ENCODE measurements at regions not wholly inside any gene's neighbourhood (a gene's known extent, or its start where the extent isn't known, plus 50 kb on each side); places are given as distances from the start of the nearest gene placed in this dataset.

GRCh38 chr2:138446043-138446442 lies 55.5 kb upstream of the SPOPL start:
- no peak for DNase-seq

- no peak for DNase-seq
Observed at GRCh38 chr2:138447889-138448570, 53.5 kb upstream of the SPOPL start.

Data from eye (tissue), 1 donor.